ENCODE measurements at regions not wholly inside any gene's neighbourhood (a gene's known extent, or its start where the extent isn't known, plus 50 kb on each side); places are given as distances from the start of the nearest gene placed in this dataset.

GRCh38 chr1:177779166-177779965 lies 190.5 kb downstream of the SEC16B start:
- no peak for TF ChIP-seq CTCF (conservative IDR thresholded peaks at IDR 0.05)
- H3K27ac ChIP-seq, result no peak overlapping the region; the same call in 1 of the 2 replicates

GRCh38 chr1:177775924-177776323 lies 193.9 kb downstream of the SEC16B start:
- TF ChIP-seq CTCF (conservative IDR thresholded peaks at IDR 0.05), result no peak
- no peak overlapping the region for H3K27ac ChIP-seq

- no peak overlapping the region for H3K27ac ChIP-seq
- no peak for TF ChIP-seq CTCF (conservative IDR thresholded peaks at IDR 0.05)
These were observed 197.4 kb downstream of the SEC16B start for GRCh38 chr1:177772386-177772960.

- TF ChIP-seq CTCF (conservative IDR thresholded peaks at IDR 0.05), result no peak
These were observed 198.2 kb downstream of the SEC16B start for GRCh38 chr1:177771688-177772087.

GRCh38 chr1:177770096-177770495 lies 199.8 kb downstream of the SEC16B start:
- H3K27ac ChIP-seq, result no peak overlapping the region
- TF ChIP-seq CTCF (conservative IDR thresholded peaks at IDR 0.05), result no peak

More at GRCh38 chr1:177771688-177772087, 198.2 kb downstream of the SEC16B start:
- no peak overlapping the region for H3K27ac ChIP-seq

- TF ChIP-seq CTCF (conservative IDR thresholded peaks at IDR 0.05), result no peak
- no peak overlapping the region for H3K27ac ChIP-seq
These were observed 213.9 kb downstream of the SEC16B start for GRCh38 chr1:177755851-177756560.

- no peak overlapping the region for H3K27ac ChIP-seq
- no peak for TF ChIP-seq CTCF (conservative IDR thresholded peaks at IDR 0.05)
These were observed 215.3 kb downstream of the SEC16B start for GRCh38 chr1:177754603-177755002.
